IMR-90 (cell line): ENCODE measurements at regions not wholly inside any gene's neighbourhood (a gene's known extent, or its start where the extent isn't known, plus 50 kb on each side); places are given as distances from the start of the nearest gene placed in this dataset.

Experiments
- ATAC-seq: fragments of 200-7000 bp; cut with Tn5 transposase; 2 replicates; pipeline ENCODE4 v1.9.1; 2020; ENCODE audit warnings: low read depth, mild to moderate bottlenecking, moderate library complexity
- BruUV-seq: library from RNA; stranded (reverse); fragments of 400-500 nt; replicated peaks from 2 replicates; lab custom pipeline; 2021; lab: Mats Ljungman, UMichigan
- CTCF ChIA-PET: fragments of 300-600 bp; formaldehyde crosslinking; extraction: SDS; loops from one replicate; lab custom pipeline; 2021; ENCODE audit warnings: antibody characterized with exemption; lab: Yijun Ruan, JAX
- POLR2A ChIA-PET: fragments of 300-600 bp; sonication (Branson Sonifier 250); formaldehyde crosslinking; loops from one replicate; lab custom pipeline; 2022; ENCODE audit warnings: antibody characterized with exemption; ENCODE audit not compliant: unreplicated experiment; lab: Charles Lee
- DNase-seq: peaks from one replicate; pipeline ENCODE4 v3.0.0; 2013
- H2AFZ ChIP-seq: replicated peaks from 2 replicates; pipeline ENCODE3; 2013; ENCODE audit warnings: low read length, mild to moderate bottlenecking; ENCODE audit not compliant: poor library complexity
- H2AK5ac ChIP-seq: 2 replicates; pipeline ENCODE4 v1.6.1; 2013; ENCODE audit warnings: low read depth, low read length, inconsistent platforms
- H2AK9ac ChIP-seq: replicated peaks from 2 replicates; pipeline ENCODE3; 2013; ENCODE audit warnings: mild to moderate bottlenecking, low read depth, low read length, moderate library complexity; ENCODE audit not compliant: poor library complexity
- H2BK120ac ChIP-seq: 2 replicates; pipeline ENCODE4 v1.6.1; 2013; ENCODE audit warnings: low read depth, low read length, inconsistent platforms
- H2BK15ac ChIP-seq: 3 replicates; pipeline ENCODE4 v1.6.1; 2013; ENCODE audit warnings: low read depth, low read length, inconsistent platforms
- H2BK20ac ChIP-seq: 2 replicates; pipeline ENCODE4 v1.6.1; 2013; ENCODE audit warnings: low read depth, mild to moderate bottlenecking, inconsistent platforms, low read length, moderate library complexity
- H2BK5ac ChIP-seq: 2 replicates; pipeline ENCODE4 v1.6.1; 2013; ENCODE audit warnings: mild to moderate bottlenecking, low read depth, low read length, inconsistent platforms; ENCODE audit not compliant: poor library complexity, severe bottlenecking
- H3K14ac ChIP-seq: replicated peaks from 2 replicates; pipeline ENCODE4 v1.6.1; 2013; ENCODE audit warnings: low read depth, low read length, inconsistent platforms
- H3K18ac ChIP-seq: 2 replicates; pipeline ENCODE4 v1.6.1; 2013; ENCODE audit warnings: low read depth, low read length, control low read depth
- H3K23ac ChIP-seq: 2 replicates; pipeline ENCODE4 v1.6.1; 2013; ENCODE audit warnings: low read depth, low read length, inconsistent platforms
- H3K27ac ChIP-seq: 2 replicates; pipeline ENCODE4 v1.5.1; 2013; ENCODE audit warnings: mild to moderate bottlenecking, control low read depth, low read length; ENCODE audit not compliant: insufficient read depth
- H3K27me3 ChIP-seq: 2 replicates; pipeline ENCODE4 v1.6.1; 2013; ENCODE audit warnings: low read length; ENCODE audit not compliant: control insufficient read depth, insufficient read depth
- H3K36me3 ChIP-seq: 2 replicates; pipeline ENCODE4 v1.6.1; 2013; ENCODE audit warnings: low read length, mixed read lengths; ENCODE audit not compliant: control insufficient read depth, insufficient read depth
- H3K4ac ChIP-seq: 2 replicates; pipeline ENCODE4 v1.6.1; 2013; ENCODE audit warnings: low read depth, low read length, inconsistent platforms
- H3K4me1 ChIP-seq: 2 replicates; pipeline ENCODE4 v1.6.1; 2013; ENCODE audit warnings: low read length, mixed read lengths; ENCODE audit not compliant: control insufficient read depth, insufficient read depth
- H3K4me2 ChIP-seq: 2 replicates; pipeline ENCODE4 v1.6.1; 2013; ENCODE audit warnings: low read depth, mild to moderate bottlenecking, control low read depth, low read length, moderate library complexity
- H3K4me3 ChIP-seq: 2 replicates; pipeline ENCODE4 v1.5.1; 2013; ENCODE audit warnings: low read depth, mild to moderate bottlenecking, control low read depth, low read length, moderate library complexity; ENCODE audit not compliant: insufficient read depth
- H3K56ac ChIP-seq: 2 replicates; pipeline ENCODE4 v1.6.1; 2013; ENCODE audit warnings: low read length, inconsistent platforms; ENCODE audit not compliant: insufficient read depth; ENCODE audit errors: extremely low read depth
- H3K79me1 ChIP-seq, 2 experiments: 2 replicates each; pipeline ENCODE4 v1.6.1; 2013; ENCODE audit warnings: low read length in 2 of 2, inconsistent platforms in 1 of 2, low read depth in 1 of 2
- H3K9ac ChIP-seq: 2 replicates; pipeline ENCODE4 v1.6.1; 2013; ENCODE audit warnings: low read depth, low read length, control low read depth
- H3K9me1 ChIP-seq: 2 replicates; pipeline ENCODE4 v1.6.1; 2013; ENCODE audit warnings: low read length, inconsistent platforms; ENCODE audit not compliant: insufficient read depth
- H3K9me3 ChIP-seq: 2 replicates; pipeline ENCODE4 v1.6.1; 2013; ENCODE audit warnings: low read length; ENCODE audit not compliant: control insufficient read depth, insufficient read depth
- H4K20me1 ChIP-seq: 2 replicates; pipeline ENCODE4 v1.6.1; 2013; ENCODE audit warnings: low read length, inconsistent platforms; ENCODE audit not compliant: insufficient read depth
- H4K5ac ChIP-seq: 2 replicates; pipeline ENCODE4 v1.6.1; 2013; ENCODE audit warnings: mild to moderate bottlenecking, low read depth, low read length, control low read depth
- H4K8ac ChIP-seq, 2 experiments: 2 replicates each; pipeline ENCODE4 v1.6.1; 2013; ENCODE audit warnings: low read depth in 2 of 2, low read length in 2 of 2, control low read depth in 1 of 2, inconsistent platforms in 1 of 2
- H4K91ac ChIP-seq: 2 replicates; pipeline ENCODE4 v1.6.1; 2013; ENCODE audit warnings: low read depth, low read length, inconsistent platforms; ENCODE audit not compliant: insufficient read depth
- BHLHE40 ChIP-seq: fragments of 150-350 bp; IDR thresholded peaks from 2 replicates; pipeline ENCODE4 v1.6.1; 2016; ENCODE audit warnings: mild to moderate bottlenecking, low read depth, low read length
- CEBPB ChIP-seq: IDR thresholded peaks from 2 replicates; pipeline ENCODE4 v1.6.1; 2012; ENCODE audit warnings: low read depth, low read length, improper control_type of control experiment
- MAFK ChIP-seq: IDR thresholded peaks from 2 replicates; pipeline ENCODE4 v1.6.1; 2012; ENCODE audit warnings: low read depth, low read length, improper control_type of control experiment
- WGBS, 2 experiments: methylation state at CpG; one replicate each; pipeline versions ENCODE4 v1.1.5 to v1.1.7; 2013; ENCODE audit warnings: missing lambda C conversion rate in 2 of 2; ENCODE audit not compliant: insufficient read length in 1 of 2; ENCODE audit errors: extremely low coverage in 2 of 2; 5-methylcytosine and 5-hydroxymethylcytosine counted together
- dilution Hi-C: fragments of 300-500 bp; cut with HindIII; formaldehyde crosslinking; loops from one replicate; pipeline ENCODE4 v1.14.3; 2018; ENCODE audit warnings: low sequenced_read_pairs; ENCODE audit not compliant: unreplicated experiment
- in situ Hi-C: fragments of 300-500 bp; cut with MboI; formaldehyde crosslinking; loops from 3 replicates; pipeline ENCODE4 v1.14.3; 2019; ENCODE audit warnings: low sequenced_read_pairs, inconsistent platforms, mixed read lengths
- intact Hi-C: fragments of 100-400 bp; cut with micrococcal nuclease; formaldehyde crosslinking; loops from 2 replicates; pipeline ENCODE4 v1.10.0; 2022

GRCh38 chr2:173739006-173739405 lies 226.2 kb downstream of the SP3 start:
- H3K14ac ChIP-seq: no peak overlapping the region
- peaks cover 16% of the 10 kb centered on the region for H3K27me3 ChIP-seq
- BruUV-seq: no TSS peak
- in situ Hi-C loops: no loop called here
- no peak overlapping the region for H2AK9ac ChIP-seq
- H3K9ac ChIP-seq: no peak overlapping the region
- ChIA-PET POLR2A (interaction anchor here (0.7 kb wide), 1 partner anchor 17 kb away, joined by 3 read pairs; no protein-coding TSS in a partner anchor), CTCF (no interaction called here)
- H2AFZ ChIP-seq: no peak overlapping the region
- H4K8ac ChIP-seq: no peak overlapping the region
- no peaks in the 10 kb centered on the region for H4K20me1 ChIP-seq
- H3K9me3 ChIP-seq: no peaks in the 10 kb centered on the region
- DNase-seq (no peak), ATAC-seq (no peak)
- no peaks in the 10 kb centered on the region for H3K36me3 ChIP-seq
- no peak overlapping the region for H3K27ac ChIP-seq
- H3K4me1 ChIP-seq: no peaks in the 10 kb centered on the region
- no peak overlapping the region for H2BK15ac ChIP-seq
- H2BK5ac ChIP-seq: no peak overlapping the region
- no peak overlapping the region for H3K23ac ChIP-seq
- H3K9me1 ChIP-seq: no peaks in the 10 kb centered on the region
- H2AK5ac ChIP-seq: no peak overlapping the region
- H3K79me1 ChIP-seq: no peaks in the 10 kb centered on the region
- H4K91ac ChIP-seq: no peak overlapping the region
- WGBS, 2 experiments: no CpG with 5 or more reads among the region's 5 CpGs
- H3K4ac ChIP-seq: no peak overlapping the region
- no peak overlapping the region for H3K18ac ChIP-seq
- H4K5ac ChIP-seq: no peak overlapping the region
- TF ChIP-seq BHLHE40: no peak
- TF ChIP-seq CEBPB: no peak
- no peak for TF ChIP-seq MAFK
- no peak overlapping the region for H3K56ac ChIP-seq
- H3K4me3 ChIP-seq: no peak overlapping the region
- no peak overlapping the region for H2BK20ac ChIP-seq
- no peak overlapping the region for H2BK120ac ChIP-seq
- H3K4me2 ChIP-seq: no peak overlapping the region
- intact Hi-C loops: no loop called here
- dilution Hi-C loops: no loop called here
